CD4-positive, alpha-beta T cell treated with Interleukin-4 for 4 hours (primary cell): ENCODE measurements at regions not wholly inside any gene's neighbourhood (a gene's known extent, or its start where the extent isn't known, plus 50 kb on each side); places are given as distances from the start of the nearest gene placed in this dataset.

Experiments used
- DNase-seq: peaks from one replicate; pipeline ENCODE4 v3.0.0-alpha.2; 2020

DNA sequence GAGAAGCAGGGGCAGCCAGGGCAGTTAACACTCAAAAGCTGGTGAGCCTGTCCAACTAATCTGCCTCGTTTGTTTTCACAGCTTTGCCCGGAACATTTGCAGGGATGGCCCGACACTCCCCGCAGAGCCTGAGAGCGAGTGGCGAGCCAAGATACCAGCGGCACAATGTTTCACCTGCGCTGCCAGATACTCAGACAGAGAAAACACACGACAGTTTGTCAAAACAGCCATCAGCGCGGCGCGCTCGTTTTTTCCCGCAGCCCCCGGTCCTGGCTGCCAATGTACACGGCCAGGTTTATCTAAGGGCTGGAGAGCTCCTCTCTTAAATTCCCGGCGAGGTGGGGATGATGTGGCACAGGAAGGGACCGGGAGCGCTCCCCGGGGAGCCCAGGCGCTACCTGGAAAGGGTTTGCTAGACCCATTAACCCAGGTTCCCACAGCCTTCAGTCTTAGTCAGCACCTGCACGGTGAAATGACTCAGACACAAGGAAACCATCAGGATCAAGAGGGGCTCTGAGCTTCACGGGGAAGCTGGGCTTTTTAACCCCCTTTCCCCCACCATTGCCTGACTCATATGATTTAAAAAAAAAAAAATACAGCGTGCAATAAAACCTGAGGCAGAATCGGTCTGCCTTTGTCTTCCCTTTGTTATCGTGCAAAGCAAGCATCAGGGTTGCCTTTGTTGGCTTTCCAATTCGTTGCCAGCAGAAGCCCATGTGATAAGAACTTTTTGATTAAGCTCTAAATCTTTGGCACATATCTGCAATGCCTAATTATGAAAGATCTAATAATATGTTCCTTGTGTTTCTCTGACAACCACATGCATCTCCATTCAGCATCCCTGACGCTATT, 186.2 kb downstream of the EFNB2 start:
- DNase-seq, result no peak

DNA sequence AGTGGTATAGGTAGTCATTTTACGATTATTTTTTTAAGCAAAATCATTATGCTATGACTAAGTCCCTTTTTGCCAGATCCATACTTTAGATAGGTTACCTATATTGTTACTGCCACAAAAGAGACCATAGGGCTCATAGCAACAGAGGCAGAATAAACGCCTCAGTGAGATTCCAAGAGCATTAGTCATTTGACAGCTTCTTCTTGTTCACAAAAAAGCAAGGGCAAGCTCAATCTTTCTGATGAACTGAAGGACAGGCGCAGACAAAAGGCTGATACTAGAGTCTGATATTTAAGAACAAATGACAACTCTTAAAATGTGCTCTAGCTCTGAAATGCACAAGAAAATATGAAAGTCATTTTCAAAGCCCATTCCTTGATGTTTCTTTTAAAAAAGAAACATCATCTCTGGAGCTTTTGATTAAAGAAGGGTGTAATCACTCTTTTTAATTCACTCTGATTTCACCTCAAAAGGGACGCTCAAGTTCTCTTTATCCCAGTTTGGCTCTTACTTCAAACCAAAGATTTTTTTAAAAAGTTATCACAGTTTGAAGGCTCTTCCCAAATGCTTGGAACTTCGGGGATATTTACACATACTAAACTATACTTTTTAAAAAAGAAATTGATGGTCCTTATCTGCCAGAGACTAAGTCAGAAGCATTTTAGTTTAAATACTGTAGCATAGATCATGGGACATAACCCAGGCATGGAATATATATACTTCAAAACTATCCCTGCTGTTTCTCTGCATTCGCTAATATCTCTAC, 187.2 kb downstream of the EFNB2 start:
- no peak for DNase-seq

DNA sequence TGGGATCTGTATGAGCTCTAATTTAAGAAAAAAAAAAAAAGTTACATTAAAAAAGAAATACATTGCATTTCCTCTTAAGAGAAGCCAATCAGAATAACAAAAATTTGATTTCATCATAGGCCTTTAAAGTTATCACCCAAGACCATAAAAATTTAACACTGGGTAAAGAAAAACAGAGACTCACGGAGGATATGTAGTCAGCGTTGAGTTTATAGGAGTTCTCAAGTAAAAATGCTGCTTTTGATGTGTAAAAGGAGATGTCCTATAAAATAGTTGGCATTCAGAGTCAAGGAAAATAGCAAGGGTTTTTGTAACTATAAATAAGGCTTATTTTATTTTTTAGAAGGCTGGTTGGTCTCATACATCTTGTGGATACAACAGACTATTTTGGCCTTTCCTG, 191.1 kb downstream of the EFNB2 start:
- DNase-seq, result no peak

DNA sequence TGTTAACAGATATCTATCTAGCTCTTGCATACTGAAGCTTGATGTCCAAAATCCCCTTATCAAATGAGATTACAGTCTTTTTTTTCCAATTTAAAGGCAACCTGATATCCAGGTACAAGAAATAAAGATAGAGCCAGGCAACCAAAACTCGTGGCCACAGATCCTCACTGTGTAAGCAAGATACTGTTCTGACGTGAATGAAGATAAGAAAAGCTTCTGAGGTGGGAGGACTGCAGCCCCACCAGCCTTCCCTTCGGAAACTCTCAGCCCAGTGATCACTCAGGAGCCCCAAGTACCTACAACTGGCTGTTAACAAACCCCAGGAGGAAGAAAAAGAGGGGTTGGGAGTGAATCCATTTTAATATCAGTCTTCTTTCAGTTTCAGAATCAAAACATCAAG, 191.6 kb downstream of the EFNB2 start:
- DNase-seq, result no peak

GRCh38 chr13:106340249-106340648, 195.2 kb downstream of the EFNB2 start:
- no peak for DNase-seq

DNA sequence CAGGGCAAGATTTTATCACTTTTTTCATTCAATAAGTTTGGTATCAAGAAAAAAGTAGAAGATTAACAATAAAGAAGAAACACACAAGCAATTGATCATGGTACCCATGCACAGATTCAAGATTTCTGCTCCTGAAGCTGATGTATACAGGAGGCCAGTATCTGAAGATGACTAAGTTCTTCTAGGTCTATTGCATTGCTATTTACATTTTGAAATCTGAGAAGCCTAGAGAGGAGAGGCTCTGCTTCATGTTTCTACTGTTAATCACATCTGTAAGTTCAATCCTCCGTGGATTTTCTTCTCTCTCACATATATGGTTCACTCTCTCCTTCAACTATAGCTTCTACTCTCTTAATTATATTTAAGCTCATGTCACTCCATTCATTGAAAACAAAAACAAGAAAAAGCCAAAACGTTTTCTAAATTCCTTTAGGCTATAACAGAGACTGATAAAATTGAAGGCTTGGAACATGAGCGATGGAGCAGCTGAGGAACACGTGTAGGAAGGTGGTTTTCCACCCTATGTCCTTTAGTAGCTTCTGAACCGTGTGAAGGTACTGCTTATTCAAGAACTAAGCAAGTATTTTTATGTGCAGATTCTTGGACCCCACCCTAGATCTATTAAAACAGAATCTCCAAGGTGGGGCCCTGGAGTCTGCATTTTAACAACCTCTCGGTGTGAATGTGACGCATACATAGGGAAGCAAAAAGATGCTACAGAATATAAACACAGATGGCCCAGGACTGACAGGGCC, 198.2 kb downstream of the EFNB2 start:
- no peak for DNase-seq

DNA sequence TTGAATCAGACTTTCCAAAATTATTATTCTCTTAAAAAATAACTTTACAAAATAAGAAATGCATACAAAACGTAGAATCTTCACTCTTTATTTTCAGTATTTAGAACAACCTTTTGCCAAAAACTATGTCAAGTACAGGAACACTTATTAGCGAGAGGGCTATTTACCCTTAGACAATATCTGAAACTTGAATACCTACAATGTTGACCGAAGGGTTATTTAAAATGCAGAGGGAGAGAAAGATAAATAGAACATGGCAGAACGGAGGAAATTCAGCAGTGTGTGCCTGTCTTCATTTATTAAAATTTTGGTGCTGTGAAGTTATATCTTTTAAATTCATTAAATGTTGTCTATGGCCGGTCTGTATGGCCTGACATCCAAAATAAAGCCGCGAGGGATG, 198.8 kb downstream of the EFNB2 start:
- DNase-seq, result no peak

- no peak for DNase-seq
Measured at GRCh38 chr13:106332621-106333020, 202.8 kb downstream of the EFNB2 start.

DNA sequence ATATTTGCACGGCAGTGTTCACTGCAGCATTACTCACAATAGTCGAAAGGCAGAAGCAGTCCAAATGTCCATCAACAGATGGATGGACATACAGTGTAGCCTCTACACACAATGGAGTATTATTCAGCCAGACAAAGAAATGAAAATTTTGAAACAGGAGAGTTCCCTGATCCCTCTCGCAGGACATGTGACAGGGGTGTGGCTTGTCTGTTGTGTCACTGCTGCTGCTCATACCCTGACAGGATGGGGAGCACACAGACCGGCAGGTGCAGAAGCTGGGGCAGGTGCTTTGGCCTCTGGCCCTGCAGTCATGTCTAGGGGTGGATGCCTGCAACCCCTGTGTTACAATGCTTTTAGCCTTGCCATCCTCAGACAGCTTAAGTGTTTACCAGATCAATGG, 204.3 kb downstream of the EFNB2 start:
- DNase-seq, result no peak

DNA sequence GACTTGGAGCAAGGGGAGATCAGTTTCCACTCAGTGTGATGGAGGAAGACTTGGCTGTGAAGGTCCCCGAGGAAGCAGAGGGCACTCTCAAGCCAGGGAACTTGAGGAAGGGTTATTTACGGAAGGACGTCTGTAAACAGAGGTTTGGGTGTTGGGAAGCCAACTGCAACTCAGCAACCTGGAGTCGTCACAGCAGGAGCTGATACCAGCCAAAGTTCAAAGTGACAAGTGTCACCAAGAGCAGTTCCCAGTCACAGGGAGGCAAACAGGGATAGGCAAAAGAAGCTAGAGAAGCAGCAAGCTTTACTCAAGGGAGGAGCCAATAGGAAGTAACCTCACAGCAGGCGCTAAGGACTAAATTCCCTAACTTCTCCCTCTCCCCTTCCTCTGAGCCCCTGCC, 205.5 kb downstream of the EFNB2 start:
- DNase-seq, result no peak

DNA sequence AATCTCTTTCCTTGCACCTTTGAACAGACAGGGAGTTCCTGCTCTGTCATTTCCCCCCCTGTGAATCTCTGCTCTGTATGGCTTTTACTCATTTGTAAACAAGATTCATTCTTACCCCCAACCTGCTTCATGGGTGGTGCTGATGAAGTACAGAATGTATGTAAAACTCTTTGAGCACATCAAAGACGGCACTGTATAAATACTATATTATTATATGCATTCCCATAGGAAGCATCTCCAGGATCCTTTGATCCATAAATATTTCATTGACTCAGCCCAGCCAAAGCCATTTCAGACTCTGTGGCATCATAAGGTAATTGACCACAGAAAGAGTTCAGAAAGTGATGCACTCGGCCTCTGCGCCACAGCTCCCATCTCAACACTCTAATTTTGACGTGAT, 208.7 kb downstream of the EFNB2 start:
- DNase-seq, result no peak

GRCh38 chr13:106324444-106324843, 211.0 kb downstream of the EFNB2 start:
- no peak for DNase-seq

DNA sequence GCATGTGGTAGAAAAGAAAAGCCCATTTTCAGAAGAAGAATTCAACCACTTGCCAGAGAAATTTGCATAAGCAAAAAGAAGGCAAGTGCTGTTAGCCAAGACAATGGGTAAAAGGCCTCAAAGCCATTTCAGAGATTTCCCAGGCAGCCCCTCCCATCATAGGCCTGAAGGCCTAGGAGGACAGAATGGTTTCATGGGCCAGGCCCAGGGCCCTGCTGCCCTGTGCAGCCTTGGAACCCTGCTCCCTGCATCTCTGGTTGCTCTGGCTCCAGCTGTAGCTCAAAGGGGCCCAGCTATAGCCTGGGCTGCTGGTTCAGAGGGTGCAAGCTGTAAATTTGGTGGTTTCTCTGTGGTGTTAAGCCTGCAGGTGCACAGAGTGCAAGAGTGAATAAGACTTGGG, 212.8 kb downstream of the EFNB2 start:
- no peak for DNase-seq

- no peak for DNase-seq
Measured at GRCh38 chr13:106318941-106319411, 216.5 kb downstream of the EFNB2 start.

DNA sequence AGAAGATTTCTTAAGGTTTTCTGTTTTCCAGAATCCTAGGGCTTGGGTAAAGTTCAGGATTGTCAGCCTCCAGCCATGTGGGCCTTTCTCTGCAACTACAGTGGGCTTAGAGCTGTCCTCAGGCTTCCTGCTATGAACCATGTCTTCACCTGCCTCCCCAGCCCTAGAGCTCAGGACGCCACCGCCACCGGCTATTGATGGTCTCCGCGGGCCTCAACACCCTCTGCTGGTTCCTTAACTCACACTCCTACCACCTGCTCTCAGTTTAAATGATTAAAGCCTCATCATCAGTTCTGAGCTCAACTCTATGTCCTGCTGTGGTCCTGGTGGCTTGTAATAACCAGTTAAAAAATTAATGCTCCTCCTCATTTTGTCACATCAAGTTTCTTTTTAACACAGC, 221.0 kb downstream of the EFNB2 start:
- DNase-seq, result no peak

- no peak for DNase-seq
Measured at GRCh38 chr13:106311004-106311403, 224.5 kb downstream of the EFNB2 start.

- DNase-seq, result no peak
Measured at GRCh38 chr13:106310291-106310865, 225.1 kb downstream of the EFNB2 start.

- no peak for DNase-seq
Measured at GRCh38 chr13:106306748-106307277, 228.6 kb downstream of the EFNB2 start.

GRCh38 chr13:106302843-106303242, 232.6 kb downstream of the EFNB2 start:
- no peak for DNase-seq

DNA sequence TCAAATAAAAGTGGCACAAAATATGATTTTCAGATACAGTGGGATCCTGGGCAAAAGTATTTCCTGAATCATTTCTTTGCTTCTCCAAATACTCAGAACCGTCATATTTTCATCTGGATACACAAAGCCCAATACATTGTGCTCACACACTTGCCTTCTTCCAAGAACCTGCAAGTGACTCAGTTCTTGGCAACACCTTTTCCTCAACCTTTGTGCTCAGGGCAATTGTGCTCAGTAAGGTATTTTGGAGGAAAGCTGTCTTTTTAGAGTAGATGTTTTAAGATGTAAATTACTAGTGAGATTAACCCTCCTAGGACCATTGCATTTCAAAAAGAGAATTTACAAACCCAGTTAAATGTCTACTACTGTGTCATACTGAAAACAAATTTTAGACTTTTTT, 233.5 kb downstream of the EFNB2 start:
- no peak for DNase-seq

GRCh38 chr13:106299621-106300020, 235.8 kb downstream of the EFNB2 start:
- DNase-seq, result no peak

DNA sequence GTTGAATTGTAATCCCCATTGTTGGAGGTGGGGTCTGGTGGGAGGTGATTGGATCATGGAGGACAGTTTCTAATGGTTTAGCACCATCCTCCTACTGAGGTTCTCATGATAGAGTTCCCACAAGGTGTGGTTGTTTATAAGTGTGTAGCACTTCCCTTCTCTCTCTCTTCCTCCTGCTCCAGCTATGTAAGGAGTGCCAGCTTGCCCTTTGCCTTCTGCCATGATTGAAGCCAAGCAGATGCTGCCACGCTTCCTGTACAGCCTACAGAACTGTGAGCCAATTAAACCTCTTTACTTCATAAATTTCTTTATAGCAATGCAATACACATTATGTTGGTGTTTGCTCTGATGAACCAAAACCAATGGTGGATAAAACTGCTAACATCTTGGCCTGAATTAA, 238.2 kb downstream of the EFNB2 start:
- DNase-seq, result no peak

GRCh38 chr13:106296723-106297122, 238.7 kb downstream of the EFNB2 start:
- DNase-seq, result no peak
